Esophagus muscularis mucosa (tissue), 4 donors: ENCODE measurements at regions not wholly inside any gene's neighbourhood (a gene's known extent, or its start where the extent isn't known, plus 50 kb on each side); places are given as distances from the start of the nearest gene placed in this dataset.

Experiments used
- CTCF ChIP-seq, 3 experiments: fragments of 200-600 bp in 2 of 3; fragments of 450-650 bp in 1 of 3; sonication (generic) in 2 of 3; IDR thresholded peaks; one replicate each; pipeline ENCODE4 v1.5.1; 2017 to 2019; ENCODE audit warnings: antibody characterized with exemption in 3 of 3, mild to moderate bottlenecking in 2 of 3, moderate library complexity in 1 of 3
- EP300 ChIP-seq: sonication (generic); formaldehyde crosslinking; IDR thresholded peaks from one replicate; pipeline ENCODE4 v1.6.1; 2017; ENCODE audit warnings: antibody characterized with exemption
- POLR2A ChIP-seq: fragments of 450-650 bp; IDR thresholded peaks from one replicate; pipeline ENCODE4 v1.6.1; 2017; ENCODE audit warnings: antibody characterized with exemption, moderate library complexity, mild to moderate bottlenecking, low read depth
- POLR2AphosphoS5 ChIP-seq, 2 donors: sonication (generic); formaldehyde crosslinking; IDR thresholded peaks; one replicate each; pipeline ENCODE4 v1.6.1; 2017; ENCODE audit warnings: antibody characterized with exemption in 2 of 2

GRCh38 chr20:22449188-22449973 is 135.0 kb downstream of the FOXA2 start:
- TF ChIP-seq CTCF (IDR thresholded peaks at IDR 0.05) (no peak), POLR2AphosphoS5 (IDR thresholded peaks at IDR 0.05) (no peak), POLR2A (no peak), EP300 (no peak)
